ENCODE measurements at regions not wholly inside any gene's neighbourhood (a gene's known extent, or its start where the extent isn't known, plus 50 kb on each side); places are given as distances from the start of the nearest gene placed in this dataset.

GRCh38 chr2:175450029-175450760 lies 268.7 kb upstream of the ATP5MC3 start:
- TF ChIP-seq CTCF (IDR thresholded peaks at IDR 0.05), result no peak
- TF ChIP-seq POLR2AphosphoS5 (IDR thresholded peaks at IDR 0.05), result no peak
- no peak for TF ChIP-seq POLR2A (IDR thresholded peaks at IDR 0.05; ENCODE audit: low read depth)
- no peak for TF ChIP-seq EP300 (IDR thresholded peaks at IDR 0.05)

Measured in esophagus muscularis mucosa (tissue), 4 donors.